Gastrocnemius medialis (tissue), 4 donors: ENCODE measurements at regions not wholly inside any gene's neighbourhood (a gene's known extent, or its start where the extent isn't known, plus 50 kb on each side); places are given as distances from the start of the nearest gene placed in this dataset.

Source experiments
- ATAC-seq, 2 donors: fragments of 150-250 bp; one replicate each; pipeline ENCODE4 v1.9.1; 2016
- DNase-seq, 2 donors: peaks; one replicate each; pipeline ENCODE4 v3.0.0-alpha.2; 2019
- H3K27ac ChIP-seq, 4 donors: fragments of 200-600 bp; sonication (generic); 1 replicate in 1 of 4; 2 replicates in 3 of 4; pipeline ENCODE4 v1.5.1; 2016 to 2018; ENCODE audit warnings: mild to moderate bottlenecking in 2 of 4, moderate library complexity in 1 of 4
- H3K27me3 ChIP-seq, 3 donors: fragments of 200-600 bp; sonication (generic) in 2 of 3; 1 replicate in 1 of 3; 2 replicates in 2 of 3; pipeline versions ENCODE4 v1.5.1 to v1.6.0; 2016 to 2019; ENCODE audit warnings: mild to moderate bottlenecking in 1 of 3, moderate library complexity in 1 of 3
- H3K36me3 ChIP-seq, 2 donors: fragments of 200-600 bp; sonication (generic) in 1 of 2; one replicate each; pipeline ENCODE4 v1.5.1; 2017 to 2018
- H3K4me1 ChIP-seq, 2 donors: fragments of 200-600 bp; sonication (generic) in 1 of 2; one replicate each; pipeline ENCODE4 v1.5.1; 2016 to 2017; ENCODE audit warnings: mild to moderate bottlenecking in 2 of 2
- H3K4me3 ChIP-seq, 4 donors: fragments of 200-600 bp; sonication (generic) in 3 of 4; 1 replicate in 1 of 4; 2 replicates in 3 of 4; pipeline ENCODE4 v1.5.1; 2016 to 2019; ENCODE audit warnings: mild to moderate bottlenecking in 2 of 4
- H3K9me3 ChIP-seq, 3 donors: fragments of 200-600 bp; sonication (generic) in 2 of 3; 1 replicate in 1 of 3; 2 replicates in 2 of 3; pipeline ENCODE4 v1.5.1; 2016 to 2019
- POLR2A ChIP-seq, 2 donors: fragments of 450-650 bp; IDR thresholded peaks; one replicate each; pipeline ENCODE4 v1.6.1; 2017; ENCODE audit warnings: antibody characterized with exemption in 2 of 2, mild to moderate bottlenecking in 2 of 2, moderate library complexity in 2 of 2
- in situ Hi-C, 4 donors: fragments of 200-750 bp; cut with MboI; loops; one replicate each; pipeline versions ENCODE4 v1.15.0 to v1.8.0; 2017; ENCODE audit warnings: low sequenced_read_pairs in 4 of 4
- intact Hi-C: fragments of 100-400 bp; cut with DNase I; formaldehyde crosslinking; loops from one replicate; pipeline ENCODE4 v1.15.1; 2023; ENCODE audit warnings: low total_unique reads
- TF ChIP-seq, protein P1 (sequence below), 5 experiments: fragments of 450-650 bp in 3 of 5; fragments of 200-600 bp in 2 of 5; sonication (generic) in 2 of 5; IDR thresholded peaks in 4 of 5; conservative IDR thresholded peaks in 1 of 5; 1 replicate in 4 of 5; 2 replicates in 1 of 5; pipeline ENCODE4 v1.5.1; 2016 to 2019; ENCODE audit warnings: antibody characterized with exemption in 5 of 5, mild to moderate bottlenecking in 3 of 5, moderate library complexity in 3 of 5

DNA sequence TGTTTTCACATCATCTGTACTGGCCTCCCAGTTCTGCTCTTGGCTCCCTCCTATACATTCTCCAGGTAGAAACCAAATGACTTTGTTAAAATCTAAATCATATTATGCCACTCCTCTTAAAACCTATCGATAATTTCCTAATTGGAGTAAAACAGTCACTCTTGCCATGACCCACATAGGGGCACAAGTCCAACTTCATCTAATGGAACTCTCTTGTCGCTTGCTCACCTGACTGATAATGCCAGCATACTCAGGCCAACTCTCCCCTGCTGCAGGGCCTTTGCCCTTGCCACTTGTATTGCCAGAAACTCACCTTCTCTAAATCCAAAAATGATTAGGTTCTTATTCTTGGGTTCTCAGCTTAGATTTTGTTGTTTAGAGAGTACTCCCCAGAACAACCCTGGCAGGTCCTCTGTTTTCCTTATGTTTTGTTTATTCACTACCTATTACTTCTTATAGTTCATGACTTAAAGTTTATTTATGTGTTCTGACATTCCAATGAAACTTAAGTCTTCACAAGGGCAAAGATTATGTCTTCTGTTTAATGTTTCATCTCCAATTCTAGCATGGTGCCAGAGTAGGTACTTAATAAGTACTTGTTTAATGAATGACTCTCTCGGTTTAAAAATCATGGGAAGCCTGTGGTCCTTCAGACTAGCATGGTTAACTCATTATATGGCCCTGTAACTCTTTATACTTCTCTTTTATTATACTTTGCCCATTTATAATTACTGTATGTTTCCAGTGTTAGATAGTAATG, 345.9 kb upstream of the SMIM30 start:
- H3K4me1 ChIP-seq, result no peaks in the 10 kb centered on the region
- ATAC-seq (no peak), DNase-seq (no peak)
- H3K27ac ChIP-seq, result no peak overlapping the region
- TF ChIP-seq POLR2A (IDR thresholded peaks at IDR 0.05), result no peak
- TF ChIP-seq, protein P1, sequence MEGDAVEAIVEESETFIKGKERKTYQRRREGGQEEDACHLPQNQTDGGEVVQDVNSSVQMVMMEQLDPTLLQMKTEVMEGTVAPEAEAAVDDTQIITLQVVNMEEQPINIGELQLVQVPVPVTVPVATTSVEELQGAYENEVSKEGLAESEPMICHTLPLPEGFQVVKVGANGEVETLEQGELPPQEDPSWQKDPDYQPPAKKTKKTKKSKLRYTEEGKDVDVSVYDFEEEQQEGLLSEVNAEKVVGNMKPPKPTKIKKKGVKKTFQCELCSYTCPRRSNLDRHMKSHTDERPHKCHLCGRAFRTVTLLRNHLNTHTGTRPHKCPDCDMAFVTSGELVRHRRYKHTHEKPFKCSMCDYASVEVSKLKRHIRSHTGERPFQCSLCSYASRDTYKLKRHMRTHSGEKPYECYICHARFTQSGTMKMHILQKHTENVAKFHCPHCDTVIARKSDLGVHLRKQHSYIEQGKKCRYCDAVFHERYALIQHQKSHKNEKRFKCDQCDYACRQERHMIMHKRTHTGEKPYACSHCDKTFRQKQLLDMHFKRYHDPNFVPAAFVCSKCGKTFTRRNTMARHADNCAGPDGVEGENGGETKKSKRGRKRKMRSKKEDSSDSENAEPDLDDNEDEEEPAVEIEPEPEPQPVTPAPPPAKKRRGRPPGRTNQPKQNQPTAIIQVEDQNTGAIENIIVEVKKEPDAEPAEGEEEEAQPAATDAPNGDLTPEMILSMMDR (IDR thresholded peaks at IDR 0.05 in 4 of 5, conservative IDR thresholded peaks at IDR 0.05 in 1 of 5), result no peak
- in situ Hi-C loops (no loop called here), intact Hi-C loops (no loop called here)
- no peaks in the 10 kb centered on the region for H3K9me3 ChIP-seq
- no peak overlapping the region for H3K4me3 ChIP-seq
- no peaks in the 10 kb centered on the region for H3K36me3 ChIP-seq
- no peaks in the 10 kb centered on the region for H3K27me3 ChIP-seq

DNA sequence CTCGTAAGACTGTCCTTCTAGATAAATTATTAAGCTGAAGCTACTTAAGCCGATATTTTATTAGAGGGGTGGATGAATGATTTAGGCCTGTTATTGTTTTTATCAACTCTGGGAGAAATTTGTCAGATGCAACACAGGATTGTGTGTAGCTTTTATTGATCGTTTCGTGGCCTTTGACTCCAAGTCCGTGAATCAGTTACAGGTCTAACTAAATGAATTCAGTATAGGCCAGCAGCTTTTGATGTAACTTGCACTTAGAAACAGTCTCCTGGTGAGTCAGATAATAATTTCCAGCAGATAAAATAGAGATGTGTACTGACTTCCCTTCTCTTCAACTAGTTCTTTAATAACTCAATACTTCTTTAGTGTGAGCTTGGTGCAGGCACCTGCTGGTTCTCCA, 341.7 kb upstream of the SMIM30 start:
- Histone ChIP-seq H3K4me1 (no peaks in the 10 kb centered on the region), H3K27me3 (no peaks in the 10 kb centered on the region), H3K9me3 (no peaks in the 10 kb centered on the region), H3K27ac (no peak overlapping the region), H3K36me3 (no peaks in the 10 kb centered on the region), H3K4me3 (no peak overlapping the region)
- in situ Hi-C loops (no loop called here), intact Hi-C loops (no loop called here)
- ATAC-seq (no peak), DNase-seq (no peak)
- TF ChIP-seq, protein P1 (IDR thresholded peaks at IDR 0.05 in 4 of 5, conservative IDR thresholded peaks at IDR 0.05 in 1 of 5), result no peak
- TF ChIP-seq POLR2A (IDR thresholded peaks at IDR 0.05), result no peak

DNA sequence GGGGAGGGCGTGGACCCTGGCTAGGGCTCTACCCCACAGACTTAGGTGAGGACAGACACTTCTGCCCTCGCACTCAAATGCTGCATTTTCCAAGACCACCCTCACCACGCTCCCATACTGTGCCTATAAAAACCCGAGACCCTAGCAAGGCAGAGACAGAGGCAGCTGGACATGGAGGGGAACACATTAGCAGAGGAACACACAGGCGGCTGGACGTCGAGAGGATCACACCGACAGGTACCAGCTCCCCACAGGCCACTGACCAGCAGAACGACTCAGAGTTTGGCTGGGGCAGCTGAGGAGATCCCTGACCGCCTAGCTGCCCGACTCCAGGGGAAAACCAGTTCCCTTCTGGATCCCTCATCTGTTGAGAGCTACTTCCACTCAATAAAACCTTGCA, 338.2 kb upstream of the SMIM30 start:
- H3K27me3 ChIP-seq, result no peaks in the 10 kb centered on the region
- no peak overlapping the region for H3K27ac ChIP-seq
- no peaks in the 10 kb centered on the region for H3K9me3 ChIP-seq
- no peak overlapping the region for H3K4me3 ChIP-seq
- H3K36me3 ChIP-seq, result no peaks in the 10 kb centered on the region
- in situ Hi-C loops (no loop called here), intact Hi-C loops (no loop called here)
- no peak for ATAC-seq
- no peak for DNase-seq
- TF ChIP-seq POLR2A (IDR thresholded peaks at IDR 0.05), result no peak
- TF ChIP-seq, protein P1 (IDR thresholded peaks at IDR 0.05 in 4 of 5, conservative IDR thresholded peaks at IDR 0.05 in 1 of 5), result no peak
- H3K4me1 ChIP-seq, result no peaks in the 10 kb centered on the region

DNA sequence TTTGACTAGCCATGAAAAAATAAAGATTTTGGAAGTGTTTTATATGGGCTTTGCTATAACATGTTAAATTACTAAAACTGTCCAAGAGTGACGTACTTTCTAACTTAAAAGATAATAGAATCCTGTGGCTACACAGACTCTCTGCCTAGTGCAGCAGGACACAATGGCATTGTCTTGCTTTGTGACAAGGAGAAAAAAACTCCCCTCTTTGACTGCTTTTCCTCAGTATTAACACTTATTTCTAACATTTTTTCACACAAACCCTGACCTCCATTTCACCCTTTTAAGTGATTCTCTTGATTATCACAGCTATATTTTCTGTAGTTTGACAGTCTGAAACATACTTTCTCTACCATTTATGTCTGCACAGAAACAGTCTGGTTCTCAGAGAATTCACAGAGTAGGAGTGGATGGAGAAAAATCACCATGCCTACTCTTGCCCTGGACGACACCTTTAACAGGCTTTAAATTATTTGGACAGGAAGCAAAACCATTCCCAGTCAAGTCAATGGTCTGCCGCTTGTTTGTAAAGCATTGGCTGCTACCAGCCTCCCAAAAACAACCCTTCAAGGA, 336.3 kb upstream of the SMIM30 start:
- no peak overlapping the region for H3K27ac ChIP-seq
- in situ Hi-C loops (no loop called here), intact Hi-C loops (no loop called here)
- H3K36me3 ChIP-seq, result no peaks in the 10 kb centered on the region
- no peaks in the 10 kb centered on the region for H3K27me3 ChIP-seq
- H3K9me3 ChIP-seq, result no peaks in the 10 kb centered on the region
- ATAC-seq (no peak), DNase-seq (no peak)
- H3K4me3 ChIP-seq, result no peak overlapping the region
- TF ChIP-seq POLR2A (IDR thresholded peaks at IDR 0.05), result no peak
- TF ChIP-seq, protein P1 (IDR thresholded peaks at IDR 0.05 in 4 of 5, conservative IDR thresholded peaks at IDR 0.05 in 1 of 5), result no peak
- no peaks in the 10 kb centered on the region for H3K4me1 ChIP-seq
